ENCODE measurements at regions not wholly inside any gene's neighbourhood (a gene's known extent, or its start where the extent isn't known, plus 50 kb on each side); places are given as distances from the start of the nearest gene placed in this dataset.

- TF ChIP-seq POLR2A (IDR thresholded peaks at IDR 0.05) (no peak), POLR2AphosphoS5 (IDR thresholded peaks at IDR 0.05) (no peak)
- TF ChIP-seq, protein P1, sequence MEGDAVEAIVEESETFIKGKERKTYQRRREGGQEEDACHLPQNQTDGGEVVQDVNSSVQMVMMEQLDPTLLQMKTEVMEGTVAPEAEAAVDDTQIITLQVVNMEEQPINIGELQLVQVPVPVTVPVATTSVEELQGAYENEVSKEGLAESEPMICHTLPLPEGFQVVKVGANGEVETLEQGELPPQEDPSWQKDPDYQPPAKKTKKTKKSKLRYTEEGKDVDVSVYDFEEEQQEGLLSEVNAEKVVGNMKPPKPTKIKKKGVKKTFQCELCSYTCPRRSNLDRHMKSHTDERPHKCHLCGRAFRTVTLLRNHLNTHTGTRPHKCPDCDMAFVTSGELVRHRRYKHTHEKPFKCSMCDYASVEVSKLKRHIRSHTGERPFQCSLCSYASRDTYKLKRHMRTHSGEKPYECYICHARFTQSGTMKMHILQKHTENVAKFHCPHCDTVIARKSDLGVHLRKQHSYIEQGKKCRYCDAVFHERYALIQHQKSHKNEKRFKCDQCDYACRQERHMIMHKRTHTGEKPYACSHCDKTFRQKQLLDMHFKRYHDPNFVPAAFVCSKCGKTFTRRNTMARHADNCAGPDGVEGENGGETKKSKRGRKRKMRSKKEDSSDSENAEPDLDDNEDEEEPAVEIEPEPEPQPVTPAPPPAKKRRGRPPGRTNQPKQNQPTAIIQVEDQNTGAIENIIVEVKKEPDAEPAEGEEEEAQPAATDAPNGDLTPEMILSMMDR (IDR thresholded peaks at IDR 0.05): no peak
Observed at GRCh38 chr1:213474054-213474453, 423.0 kb downstream of the RPS6KC1 start.
